H1 (cell line): ENCODE measurements at regions not wholly inside any gene's neighbourhood (a gene's known extent, or its start where the extent isn't known, plus 50 kb on each side); places are given as distances from the start of the nearest gene placed in this dataset.

ENCODE experiments used
- HDAC2 ChIP-seq, 2 experiments: fragments of 300-600 bp in 1 of 2; sonication (generic) in 1 of 2; IDR thresholded peaks; 2 replicates each; pipeline ENCODE4 v1.6.1; 2011 to 2012; ENCODE audit warnings: low read depth in 2 of 2, low read length in 2 of 2, mild to moderate bottlenecking in 2 of 2, moderate library complexity in 2 of 2, borderline replicate concordance in 1 of 2, inconsistent platforms in 1 of 2

DNA sequence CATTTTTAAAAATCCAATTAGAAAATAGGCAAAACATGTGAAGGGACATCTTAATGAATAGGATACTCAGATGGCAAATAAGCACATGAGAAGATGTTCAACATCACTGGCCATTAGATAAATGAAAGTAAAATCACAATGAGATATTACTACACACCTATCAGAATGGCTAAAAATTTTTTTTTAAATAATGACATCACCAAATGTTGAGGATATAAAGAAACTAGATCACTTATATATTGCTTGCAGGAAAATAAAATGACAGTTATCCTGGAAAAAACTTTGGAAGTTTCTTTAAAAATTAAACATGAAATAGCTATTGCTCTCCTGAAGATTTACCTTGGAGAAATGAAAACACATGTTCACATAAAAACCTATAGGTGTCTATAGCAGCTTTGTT is 127.8 kb downstream of the ALOX5 start (continued):
- no peak for TF ChIP-seq HDAC2 (IDR thresholded peaks at IDR 0.05; ENCODE audit: borderline replicate concordance in 1 of 2, low read depth in 2 of 2, low read length in 2 of 2)
